Small intestine (tissue), 7 donors: ENCODE measurements at regions not wholly inside any gene's neighbourhood (a gene's known extent, or its start where the extent isn't known, plus 50 kb on each side); places are given as distances from the start of the nearest gene placed in this dataset.

ENCODE experiments used
- DNase-seq, 2 donors: peaks; one replicate each; pipeline versions ENCODE4 v3.0.0 to v3.0.0-alpha.2; 2013
- FAIRE-seq: peaks from 2 replicates; lab custom pipeline; 2012; peaks lifted over from hg19 to GRCh38; lab: Jason Lieb, UNC
- H3K27ac ChIP-seq, 3 donors: one replicate each; pipeline ENCODE4 v1.5.1; 2013; ENCODE audit warnings: low read length in 2 of 3, mild to moderate bottlenecking in 2 of 3, control low read depth in 1 of 3, inconsistent platforms in 1 of 3, low read depth in 1 of 3, moderate library complexity in 1 of 3
- H3K27me3 ChIP-seq, 3 donors: one replicate each; pipeline ENCODE4 v1.6.1; 2013; ENCODE audit warnings: low read length in 3 of 3, inconsistent platforms in 1 of 3; ENCODE audit not compliant: control insufficient read depth in 3 of 3, insufficient read depth in 3 of 3
- H3K36me3 ChIP-seq, 3 donors: one replicate each; pipeline ENCODE4 v1.6.1; 2013; ENCODE audit warnings: low read length in 3 of 3, inconsistent platforms in 1 of 3, low read depth in 1 of 3, mild to moderate bottlenecking in 1 of 3, moderate library complexity in 1 of 3; ENCODE audit not compliant: control insufficient read depth in 3 of 3, insufficient read depth in 2 of 3
- H3K4me1 ChIP-seq, 3 donors: one replicate each; pipeline ENCODE4 v1.6.1; 2013; ENCODE audit warnings: low read length in 2 of 3, inconsistent platforms in 1 of 3, low read depth in 1 of 3, mild to moderate bottlenecking in 1 of 3, moderate library complexity in 1 of 3; ENCODE audit not compliant: control insufficient read depth in 3 of 3, insufficient read depth in 2 of 3
- H3K4me3 ChIP-seq, 3 donors: one replicate each; pipeline ENCODE4 v1.5.1; 2013; ENCODE audit warnings: low read length in 3 of 3, control low read depth in 1 of 3, inconsistent platforms in 1 of 3, low read depth in 1 of 3, mild to moderate bottlenecking in 1 of 3, moderate library complexity in 1 of 3
- H3K9me3 ChIP-seq, 2 donors: one replicate each; pipeline ENCODE4 v1.6.1; 2013; ENCODE audit warnings: low read depth in 1 of 2, low read length in 1 of 2; ENCODE audit not compliant: control insufficient read depth in 2 of 2, insufficient read depth in 1 of 2
- WGBS, 3 donors: extraction: QIAGEN DNeasy Blood & Tissue Kit; methylation state at CpG; one replicate each; pipeline ENCODE4 v1.1.7; 2013; 5-methylcytosine and 5-hydroxymethylcytosine counted together
- donor health status: healthy with polysubstance abuse.
- donor health status: control.
- donor health status: control.
- donor health status: Bipolar disorder and iron deficiency.
- donor health status: healthy.

- no peaks in the 10 kb centered on the region for H3K27me3 ChIP-seq
- 54 to 86% (median 67%) methylated on average over 1 of the region's 1 CpG for WGBS, 3 donors
- H3K9me3 ChIP-seq: peaks cover 0 to 5% of the 10 kb centered on the region in 2 donors
- no peak for DNase-seq
- no peak overlapping the region for H3K27ac ChIP-seq
- H3K4me3 ChIP-seq: no peak overlapping the region
- no peaks in the 10 kb centered on the region for H3K36me3 ChIP-seq
- peaks cover 0 to 4% (median 0%) of the 10 kb centered on the region in 3 donors for H3K4me1 ChIP-seq
- no peak for FAIRE-seq
Measured at GRCh38 chr14:49483268-49483667, 102.9 kb downstream of the RPS29 start.

GRCh38 chr14:49480979-49481498, 105.1 kb downstream of the RPS29 start:
- FAIRE-seq (no peak), DNase-seq (no peak)
- Histone ChIP-seq H3K4me3 (no peak overlapping the region), H3K36me3 (no peaks in the 10 kb centered on the region), H3K27ac (no peak overlapping the region), H3K9me3 (peaks cover 0 to 5% of the 10 kb centered on the region in 2 donors), H3K27me3 (no peaks in the 10 kb centered on the region), H3K4me1 (peaks cover 0 to 4% (median 0%) of the 10 kb centered on the region in 3 donors)

GRCh38 chr14:49480053-49480760, 106.0 kb downstream of the RPS29 start:
- WGBS, 3 donors: 71 to 88% (median 84%) methylated on average over 3 of the region's 3 CpGs
- no peak overlapping the region for H3K4me3 ChIP-seq

GRCh38 chr14:49479432-49479831, 106.7 kb downstream of the RPS29 start:
- peaks cover 0 to 4% (median 0%) of the 10 kb centered on the region in 3 donors for H3K4me1 ChIP-seq
- no peaks in the 10 kb centered on the region for H3K36me3 ChIP-seq
- FAIRE-seq (no peak), DNase-seq (no peak)
- H3K9me3 ChIP-seq: peaks cover 0 to 5% of the 10 kb centered on the region in 2 donors
- WGBS, 3 donors: 16 to 52% (median 33%) methylated on average over 5 of the region's 5 CpGs
- no peak overlapping the region for H3K27ac ChIP-seq
- H3K4me3 ChIP-seq: no peak overlapping the region
- no peaks in the 10 kb centered on the region for H3K27me3 ChIP-seq

More at GRCh38 chr14:49480053-49480760, 106.0 kb downstream of the RPS29 start:
- Histone ChIP-seq H3K27ac (no peak overlapping the region), H3K9me3 (peaks cover 0 to 5% of the 10 kb centered on the region in 2 donors), H3K36me3 (no peaks in the 10 kb centered on the region), H3K4me1 (peaks cover 0 to 4% (median 0%) of the 10 kb centered on the region in 3 donors), H3K27me3 (no peaks in the 10 kb centered on the region)
- FAIRE-seq: no peak
- DNase-seq: no peak

GRCh38 chr14:49478784-49479183, 107.4 kb downstream of the RPS29 start:
- Histone ChIP-seq H3K36me3 (no peaks in the 10 kb centered on the region), H3K27ac (no peak overlapping the region), H3K9me3 (peaks cover 0 to 5% of the 10 kb centered on the region in 2 donors), H3K4me1 (peaks cover 0 to 4% (median 0%) of the 10 kb centered on the region in 3 donors), H3K4me3 (no peak overlapping the region), H3K27me3 (no peaks in the 10 kb centered on the region)
- DNase-seq (no peak), FAIRE-seq (no peak)
- 12 to 51% (median 27%) methylated on average over 3 of the region's 3 CpGs for WGBS, 3 donors

- no peaks in the 10 kb centered on the region for H3K4me1 ChIP-seq
- no peaks in the 10 kb centered on the region for H3K27me3 ChIP-seq
- H3K4me3 ChIP-seq: no peak overlapping the region
- H3K9me3 ChIP-seq: no peaks in the 10 kb centered on the region
- no peak for DNase-seq
- H3K27ac ChIP-seq: no peak overlapping the region
- whole genome bisulfite sequencing, 3 donors: 88 to 93% (median 89%) methylated on average over 3 of the region's 3 CpGs
- FAIRE-seq: no peak
- H3K36me3 ChIP-seq: no peaks in the 10 kb centered on the region
Measured at GRCh38 chr14:49467091-49467490, 119.1 kb downstream of the RPS29 start.

GRCh38 chr14:49464885-49465284, 121.3 kb downstream of the RPS29 start:
- Histone ChIP-seq H3K27me3 (peaks cover 0 to 3% (median 0%) of the 10 kb centered on the region in 3 donors), H3K27ac (no peak overlapping the region), H3K36me3 (no peaks in the 10 kb centered on the region), H3K4me3 (no peak overlapping the region), H3K9me3 (no peaks in the 10 kb centered on the region), H3K4me1 (no peaks in the 10 kb centered on the region)
- FAIRE-seq (no peak), DNase-seq (no peak)
- 93 to 100% (median 98%) methylated on average over 1 of the region's 1 CpG for WGBS, 3 donors

- DNase-seq: no peak
- Histone ChIP-seq H3K27ac (no peak overlapping the region), H3K4me3 (no peak overlapping the region), H3K9me3 (no peaks in the 10 kb centered on the region), H3K36me3 (no peaks in the 10 kb centered on the region), H3K27me3 (peaks cover 0 to 3% (median 0%) of the 10 kb centered on the region in 3 donors), H3K4me1 (no peaks in the 10 kb centered on the region)
- FAIRE-seq: no peak
- 88 to 100% (median 95%) methylated on average over 1 of the region's 1 CpG for WGBS, 3 donors
Measured at GRCh38 chr14:49463146-49463545, 123.0 kb downstream of the RPS29 start.
